ENCODE measurements at regions not wholly inside any gene's neighbourhood (a gene's known extent, or its start where the extent isn't known, plus 50 kb on each side); places are given as distances from the start of the nearest gene placed in this dataset.

- Histone ChIP-seq H3K27ac (no peak overlapping the region), H3K36me3 (no peaks in the 10 kb centered on the region), H3K27me3 (no peaks in the 10 kb centered on the region), H3K4me3 (no peak overlapping the region), H3K4me1 (no peaks in the 10 kb centered on the region), H3K9me3 (no peaks in the 10 kb centered on the region)
- ATAC-seq, result no peak
- DNase-seq, result no peak
- TF ChIP-seq POLR2A (IDR thresholded peaks at IDR 0.05), result no peak
- no peak for TF ChIP-seq CTCF (IDR thresholded peaks at IDR 0.05 in 4 of 5, conservative IDR thresholded peaks at IDR 0.05 in 1 of 5)
- intact Hi-C loops (cut with DNase I; ENCODE audit: low total_unique reads) (no loop called here), in situ Hi-C loops (cut with MboI; ENCODE audit: low sequenced_read_pairs in 4 of 4) (no loop called here)
These were observed 407.1 kb downstream of the LRRC70 start for GRCh38 chr5:62985749-62986148.

- ATAC-seq (no peak), DNase-seq (no peak)
- TF ChIP-seq POLR2A (IDR thresholded peaks at IDR 0.05), result no peak
- TF ChIP-seq CTCF (IDR thresholded peaks at IDR 0.05 in 4 of 5, conservative IDR thresholded peaks at IDR 0.05 in 1 of 5), result no peak
- Histone ChIP-seq H3K9me3 (no peaks in the 10 kb centered on the region), H3K27ac (no peak overlapping the region), H3K4me3 (no peak overlapping the region), H3K36me3 (no peaks in the 10 kb centered on the region), H3K4me1 (no peaks in the 10 kb centered on the region), H3K27me3 (no peaks in the 10 kb centered on the region)
- intact Hi-C loops (cut with DNase I; ENCODE audit: low total_unique reads) (no loop called here), in situ Hi-C loops (cut with MboI; ENCODE audit: low sequenced_read_pairs in 4 of 4) (no loop called here)
These were observed 403.7 kb downstream of the LRRC70 start for GRCh38 chr5:62982348-62982747.

GRCh38 chr5:62980884-62981283 is 402.3 kb downstream of the LRRC70 start:
- no peak for ATAC-seq
- TF ChIP-seq POLR2A (IDR thresholded peaks at IDR 0.05) (no peak), CTCF (IDR thresholded peaks at IDR 0.05 in 4 of 5, conservative IDR thresholded peaks at IDR 0.05 in 1 of 5) (no peak)
- Histone ChIP-seq H3K4me3 (no peak overlapping the region), H3K36me3 (no peaks in the 10 kb centered on the region), H3K4me1 (no peaks in the 10 kb centered on the region), H3K9me3 (no peaks in the 10 kb centered on the region), H3K27me3 (no peaks in the 10 kb centered on the region), H3K27ac (no peak overlapping the region)
- DNase-seq, result no peak
- in situ Hi-C loops (cut with MboI; ENCODE audit: low sequenced_read_pairs in 4 of 4), result no loop called here
- intact Hi-C loops (cut with DNase I; ENCODE audit: low total_unique reads), result no loop called here

- DNase-seq (no peak), ATAC-seq (no peak)
- no peaks in the 10 kb centered on the region for H3K4me1 ChIP-seq
- intact Hi-C loops (cut with DNase I; ENCODE audit: low total_unique reads), result no loop called here
- TF ChIP-seq CTCF (IDR thresholded peaks at IDR 0.05 in 4 of 5, conservative IDR thresholded peaks at IDR 0.05 in 1 of 5) (no peak), POLR2A (IDR thresholded peaks at IDR 0.05) (no peak)
- no peak overlapping the region for H3K4me3 ChIP-seq
- in situ Hi-C loops (cut with MboI; ENCODE audit: low sequenced_read_pairs in 4 of 4), result no loop called here
- H3K9me3 ChIP-seq, result no peaks in the 10 kb centered on the region
- no peaks in the 10 kb centered on the region for H3K27me3 ChIP-seq
- no peak overlapping the region for H3K27ac ChIP-seq
- H3K36me3 ChIP-seq, result no peaks in the 10 kb centered on the region
These were observed 400.9 kb downstream of the LRRC70 start for GRCh38 chr5:62979472-62979871.

- H3K4me1 ChIP-seq, result no peaks in the 10 kb centered on the region
- TF ChIP-seq CTCF (IDR thresholded peaks at IDR 0.05 in 4 of 5, conservative IDR thresholded peaks at IDR 0.05 in 1 of 5) (no peak), POLR2A (IDR thresholded peaks at IDR 0.05) (no peak)
- no peaks in the 10 kb centered on the region for H3K27me3 ChIP-seq
- intact Hi-C loops (cut with DNase I; ENCODE audit: low total_unique reads) (no loop called here), in situ Hi-C loops (cut with MboI; ENCODE audit: low sequenced_read_pairs in 4 of 4) (no loop called here)
- no peak overlapping the region for H3K27ac ChIP-seq
- ATAC-seq (no peak), DNase-seq (no peak)
- H3K36me3 ChIP-seq, result no peaks in the 10 kb centered on the region
- no peaks in the 10 kb centered on the region for H3K9me3 ChIP-seq
- no peak overlapping the region for H3K4me3 ChIP-seq
These were observed 399.0 kb downstream of the LRRC70 start for GRCh38 chr5:62977661-62978060.
